Fibroblast of mammary gland (primary cell): ENCODE measurements at regions not wholly inside any gene's neighbourhood (a gene's known extent, or its start where the extent isn't known, plus 50 kb on each side); places are given as distances from the start of the nearest gene placed in this dataset.

ENCODE experiments used
- DNase-seq: peaks from one replicate; pipeline ENCODE4 v3.0.0-alpha.2; 2010; ENCODE audit warnings: low read depth
- H3K4me3 ChIP-seq: 2 replicates; pipeline ENCODE4 v1.5.1; 2011; ENCODE audit warnings: low read depth, mild to moderate bottlenecking, low read length, moderate library complexity; ENCODE audit not compliant: control insufficient read depth
- TF ChIP-seq, protein P1 (sequence below): conservative IDR thresholded peaks from 2 replicates; pipeline ENCODE4 v1.5.1; 2011; ENCODE audit warnings: low read depth, low read length, inconsistent platforms; ENCODE audit not compliant: control insufficient read depth, insufficient read depth

DNA sequence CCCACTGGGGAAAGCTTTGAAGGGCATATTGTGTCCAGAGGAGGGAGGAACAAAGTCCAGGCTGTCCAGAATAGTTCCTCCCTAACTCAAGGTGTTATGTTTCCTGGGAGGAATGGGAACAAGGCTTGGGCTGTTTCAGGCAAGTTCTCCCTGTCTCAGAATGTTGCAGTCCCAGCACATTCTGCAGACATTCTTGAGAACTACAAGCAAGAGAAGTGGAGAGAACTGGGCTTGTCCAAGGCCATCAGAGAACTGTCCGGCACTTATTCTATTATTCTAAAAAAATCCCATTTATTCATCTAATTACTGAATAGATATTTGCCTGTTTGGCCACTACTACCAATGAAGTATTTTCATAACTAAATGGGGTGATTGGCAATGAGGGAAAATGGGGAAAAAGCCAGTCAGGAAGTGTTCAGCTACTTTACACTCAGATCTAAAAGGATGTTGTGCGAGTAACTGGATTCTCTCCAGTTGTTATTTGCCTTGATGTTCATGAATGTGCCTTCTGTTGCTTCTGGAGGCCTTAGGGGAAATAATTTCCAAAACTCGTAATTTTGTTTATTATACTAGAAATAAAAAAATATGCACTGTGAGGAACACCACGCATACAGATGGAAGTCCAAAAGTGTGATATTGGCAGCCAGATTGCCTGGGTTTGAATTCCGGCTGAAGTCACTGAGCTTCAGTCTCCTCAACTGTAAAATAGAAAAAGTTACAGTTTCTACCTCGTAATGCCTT lies 300.1 kb upstream of the RND3 start:
- TF ChIP-seq, protein P1, sequence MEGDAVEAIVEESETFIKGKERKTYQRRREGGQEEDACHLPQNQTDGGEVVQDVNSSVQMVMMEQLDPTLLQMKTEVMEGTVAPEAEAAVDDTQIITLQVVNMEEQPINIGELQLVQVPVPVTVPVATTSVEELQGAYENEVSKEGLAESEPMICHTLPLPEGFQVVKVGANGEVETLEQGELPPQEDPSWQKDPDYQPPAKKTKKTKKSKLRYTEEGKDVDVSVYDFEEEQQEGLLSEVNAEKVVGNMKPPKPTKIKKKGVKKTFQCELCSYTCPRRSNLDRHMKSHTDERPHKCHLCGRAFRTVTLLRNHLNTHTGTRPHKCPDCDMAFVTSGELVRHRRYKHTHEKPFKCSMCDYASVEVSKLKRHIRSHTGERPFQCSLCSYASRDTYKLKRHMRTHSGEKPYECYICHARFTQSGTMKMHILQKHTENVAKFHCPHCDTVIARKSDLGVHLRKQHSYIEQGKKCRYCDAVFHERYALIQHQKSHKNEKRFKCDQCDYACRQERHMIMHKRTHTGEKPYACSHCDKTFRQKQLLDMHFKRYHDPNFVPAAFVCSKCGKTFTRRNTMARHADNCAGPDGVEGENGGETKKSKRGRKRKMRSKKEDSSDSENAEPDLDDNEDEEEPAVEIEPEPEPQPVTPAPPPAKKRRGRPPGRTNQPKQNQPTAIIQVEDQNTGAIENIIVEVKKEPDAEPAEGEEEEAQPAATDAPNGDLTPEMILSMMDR = no peak
- DNase-seq = no peak
- H3K4me3 ChIP-seq = no peak overlapping the region

DNA sequence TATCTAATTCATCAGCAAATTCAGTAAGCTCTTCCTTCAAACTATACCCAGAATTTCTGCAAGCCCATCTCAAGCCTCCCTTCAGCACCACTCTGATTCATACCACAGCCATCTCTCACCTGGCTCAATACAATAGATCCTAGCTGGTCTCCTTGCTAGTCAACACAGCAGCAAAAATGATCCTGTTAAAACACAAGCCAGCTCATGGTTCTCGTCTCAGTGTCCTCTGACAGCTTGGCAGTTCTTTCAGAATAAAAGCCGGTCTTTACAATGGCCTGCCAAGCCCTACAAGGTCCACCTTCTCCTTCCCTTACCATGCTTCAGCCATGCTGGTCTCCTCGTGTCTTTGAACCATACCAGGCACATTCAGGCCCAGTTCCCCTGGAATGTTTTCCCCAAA lies 296.9 kb upstream of the RND3 start:
- TF ChIP-seq, protein P1 = no peak
- H3K4me3 ChIP-seq = no peak overlapping the region
- DNase-seq = no peak

DNA sequence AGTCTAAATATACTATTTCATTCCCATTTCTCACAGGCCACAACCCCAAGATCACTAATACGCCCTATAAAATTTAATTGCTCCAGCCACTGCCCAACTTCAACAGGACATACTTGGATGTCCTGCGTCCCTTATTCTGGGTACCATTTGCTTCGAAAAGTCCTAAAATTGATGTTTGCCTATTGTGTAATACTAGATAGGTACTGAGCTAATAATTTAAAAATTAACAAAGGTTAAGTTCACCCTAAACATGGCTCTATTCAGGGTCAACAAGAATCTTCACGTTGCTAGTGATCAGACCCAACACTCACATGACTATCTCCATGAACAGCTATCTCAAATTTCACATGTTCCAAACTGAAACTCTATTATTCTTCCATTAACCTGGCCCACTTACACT lies 296.4 kb upstream of the RND3 start:
- no peak overlapping the region for H3K4me3 ChIP-seq
- TF ChIP-seq, protein P1 = no peak

DNA sequence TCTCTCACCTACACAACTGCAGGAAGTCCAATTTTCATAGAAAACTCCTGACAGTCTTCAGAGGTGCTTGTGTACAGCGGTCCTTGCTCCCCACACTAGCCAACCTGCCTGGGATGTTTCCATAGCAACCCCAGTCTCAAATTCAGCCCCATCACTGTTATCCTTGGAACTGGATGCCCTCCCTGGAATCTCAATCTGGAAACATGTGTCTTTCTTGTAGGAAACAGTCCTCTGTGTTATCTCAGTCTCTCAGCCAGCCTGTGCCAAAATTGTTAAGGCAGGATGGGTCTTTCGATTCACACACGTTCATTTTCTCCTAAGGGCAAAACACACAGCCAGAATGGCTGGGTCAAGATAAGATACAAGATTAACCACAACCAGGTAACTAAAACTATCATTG lies 295.5 kb upstream of the RND3 start:
- TF ChIP-seq, protein P1 = no peak
- H3K4me3 ChIP-seq = no peak overlapping the region
- DNase-seq = no peak

More for the DNA sequence above, 296.4 kb upstream of the RND3 start:
- DNase-seq = no peak

DNA sequence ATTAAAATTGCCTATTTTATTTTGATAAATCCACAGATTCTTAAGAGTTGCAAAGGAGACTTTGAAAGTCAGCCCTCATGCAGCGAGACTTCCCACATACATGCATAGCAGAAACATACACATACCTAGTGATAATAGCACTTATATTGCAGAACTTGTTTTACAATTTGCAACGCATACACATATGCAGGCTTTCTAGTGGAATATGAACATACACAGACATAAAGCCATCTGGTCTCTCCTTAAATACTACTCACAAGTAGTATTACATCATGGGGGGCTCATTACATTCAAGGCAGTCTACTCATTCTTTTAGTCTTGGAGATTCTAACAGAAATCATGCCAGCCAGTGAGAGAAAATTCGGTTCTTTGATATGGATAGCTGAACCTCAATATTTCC lies 295.1 kb upstream of the RND3 start:
- TF ChIP-seq, protein P1 = no peak
- no peak overlapping the region for H3K4me3 ChIP-seq
- no peak for DNase-seq

GRCh38 chr2:150781142-150781541 lies 293.7 kb upstream of the RND3 start:
- DNase-seq = no peak
- H3K4me3 ChIP-seq = no peak overlapping the region
- TF ChIP-seq, protein P1 = no peak
